ENCODE measurements at regions not wholly inside any gene's neighbourhood (a gene's known extent, or its start where the extent isn't known, plus 50 kb on each side); places are given as distances from the start of the nearest gene placed in this dataset.

GRCh38 chr3:82067420-82067819 lies 306.0 kb upstream of the GBE1 start:
- Histone ChIP-seq H3K27me3 (ENCODE audit: low read depth) (no peaks in the 10 kb centered on the region), H3K36me3 (no peaks in the 10 kb centered on the region), H3K4me3 (no peak overlapping the region), H3K9me3 (no peaks in the 10 kb centered on the region), H3K27ac (no peak overlapping the region), H3K4me1 (no peaks in the 10 kb centered on the region)
- intact Hi-C loops (cut with DNase I) = no loop called here
- no peak for DNase-seq
- TF ChIP-seq CTCF (IDR thresholded peaks at IDR 0.05) = no peak
- no peak for ATAC-seq

DNA sequence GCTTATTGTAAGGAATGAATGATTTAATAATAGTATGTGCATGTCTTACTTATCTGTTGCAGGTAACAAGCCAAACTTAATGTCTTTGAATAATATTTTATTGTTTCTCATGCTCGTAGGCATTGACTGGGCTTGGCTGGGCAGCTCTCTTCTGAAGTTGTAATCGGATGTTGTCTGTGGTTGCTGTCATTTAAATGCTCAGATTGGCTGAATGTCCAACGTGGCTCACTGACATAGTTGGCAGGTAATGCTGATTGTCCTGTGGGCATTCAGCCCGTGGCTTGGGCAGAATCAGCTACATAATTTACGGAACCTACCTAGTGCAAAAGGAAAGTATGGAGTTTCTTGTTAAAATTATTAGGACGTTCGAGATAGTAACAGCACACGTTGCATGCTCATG lies 297.4 kb upstream of the GBE1 start:
- Histone ChIP-seq H3K27me3 (ENCODE audit: low read depth) (no peaks in the 10 kb centered on the region), H3K4me3 (no peak overlapping the region), H3K4me1 (no peaks in the 10 kb centered on the region), H3K9me3 (no peaks in the 10 kb centered on the region), H3K27ac (no peak overlapping the region), H3K36me3 (no peaks in the 10 kb centered on the region)
- no peak for TF ChIP-seq CTCF (IDR thresholded peaks at IDR 0.05)
- no peak for ATAC-seq
- no peak for DNase-seq
- intact Hi-C loops (cut with DNase I) = no loop called here

DNA sequence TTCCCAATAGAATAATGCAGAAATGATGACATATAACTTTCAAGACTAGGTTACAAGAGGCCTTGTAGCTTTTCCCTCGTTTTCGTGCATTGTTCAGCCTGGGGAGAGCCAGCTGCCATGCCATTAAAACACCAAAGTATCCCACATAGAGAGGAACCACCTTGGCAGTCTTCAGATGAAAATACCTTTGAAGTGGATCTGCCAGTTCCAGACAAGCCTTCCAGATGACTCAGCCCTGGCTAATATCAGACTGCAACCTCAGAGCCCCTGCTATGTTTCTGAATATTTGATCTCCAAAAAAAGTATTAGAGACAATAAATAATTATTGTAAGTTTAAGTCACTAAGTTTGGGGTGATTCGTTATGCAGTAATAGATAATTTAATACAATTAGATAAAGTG lies 294.3 kb upstream of the GBE1 start:
- DNase-seq (no peak), ATAC-seq (no peak)
- intact Hi-C loops (cut with DNase I) = no loop called here
- Histone ChIP-seq H3K9me3 (no peaks in the 10 kb centered on the region), H3K27ac (no peak overlapping the region), H3K36me3 (no peaks in the 10 kb centered on the region), H3K4me3 (no peak overlapping the region), H3K4me1 (no peaks in the 10 kb centered on the region), H3K27me3 (ENCODE audit: low read depth) (no peaks in the 10 kb centered on the region)
- no peak for TF ChIP-seq CTCF (IDR thresholded peaks at IDR 0.05)

DNA sequence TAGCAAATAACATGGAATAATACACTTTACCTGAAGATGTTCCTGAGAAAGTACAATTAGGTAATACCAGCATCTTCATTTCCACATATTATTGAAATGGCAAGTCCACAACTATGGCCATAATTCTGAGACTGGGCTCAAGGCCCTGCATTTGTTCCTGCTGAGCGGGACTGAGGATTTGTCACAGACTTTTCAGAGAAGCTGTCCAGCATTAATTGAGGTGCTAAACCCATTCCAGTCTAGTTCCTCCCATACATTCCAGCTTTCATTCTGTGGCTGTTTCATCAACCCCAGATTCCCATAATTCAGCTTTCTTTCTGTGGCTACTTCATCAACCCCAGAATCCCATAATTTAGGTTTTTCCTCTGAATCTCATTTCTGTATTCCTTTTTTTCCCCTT lies 293.4 kb upstream of the GBE1 start:
- H3K9me3 ChIP-seq = no peaks in the 10 kb centered on the region
- no peaks in the 10 kb centered on the region for H3K27me3 ChIP-seq (ENCODE audit: low read depth)
- no peak overlapping the region for H3K4me3 ChIP-seq
- H3K4me1 ChIP-seq = no peaks in the 10 kb centered on the region
- intact Hi-C loops (cut with DNase I) = no loop called here
- H3K36me3 ChIP-seq = no peaks in the 10 kb centered on the region
- ATAC-seq = no peak
- no peak for DNase-seq
- H3K27ac ChIP-seq = no peak overlapping the region
- no peak for TF ChIP-seq CTCF (IDR thresholded peaks at IDR 0.05)

DNA sequence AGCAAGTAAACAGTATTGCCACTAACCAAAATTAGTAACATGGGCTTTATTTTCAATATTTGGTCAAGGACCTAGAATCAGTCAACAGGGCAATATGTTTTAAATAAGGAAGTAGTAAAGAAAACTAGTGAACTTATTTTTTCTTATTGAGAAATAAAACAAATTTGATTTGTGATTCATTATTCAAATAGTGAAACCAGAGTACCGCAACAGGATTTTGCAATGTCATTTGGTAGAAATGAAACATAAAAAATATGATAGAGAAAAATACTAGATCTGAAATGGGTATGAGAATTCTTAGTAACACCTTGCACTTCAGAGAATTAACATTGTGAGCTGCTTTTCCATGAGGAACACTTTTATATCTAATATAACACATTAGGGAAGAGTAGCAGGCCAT lies 291.8 kb upstream of the GBE1 start:
- Histone ChIP-seq H3K9me3 (no peaks in the 10 kb centered on the region), H3K27ac (no peak overlapping the region), H3K4me3 (no peak overlapping the region), H3K36me3 (no peaks in the 10 kb centered on the region), H3K4me1 (no peaks in the 10 kb centered on the region), H3K27me3 (ENCODE audit: low read depth) (no peaks in the 10 kb centered on the region)
- TF ChIP-seq CTCF (IDR thresholded peaks at IDR 0.05) = no peak
- intact Hi-C loops (cut with DNase I) = no loop called here
- no peak for DNase-seq
- ATAC-seq = no peak

GRCh38 chr3:82050382-82050781 lies 288.9 kb upstream of the GBE1 start:
- TF ChIP-seq CTCF (IDR thresholded peaks at IDR 0.05) = no peak
- no peak for ATAC-seq
- Histone ChIP-seq H3K9me3 (no peaks in the 10 kb centered on the region), H3K4me3 (no peak overlapping the region), H3K27ac (no peak overlapping the region), H3K36me3 (no peaks in the 10 kb centered on the region), H3K27me3 (ENCODE audit: low read depth) (no peaks in the 10 kb centered on the region), H3K4me1 (no peaks in the 10 kb centered on the region)
- intact Hi-C loops (cut with DNase I) = no loop called here
- no peak for DNase-seq
